DOHH2 (cell line): ENCODE measurements at regions not wholly inside any gene's neighbourhood (a gene's known extent, or its start where the extent isn't known, plus 50 kb on each side); places are given as distances from the start of the nearest gene placed in this dataset.

ENCODE experiments used
- H3F3A ChIP-seq: fragments of 200-600 bp; sonication (generic), shearing (Covaris generic); 2 replicates; pipeline ENCODE4 v1.6.0; 2016; ENCODE audit warnings: antibody characterized with exemption, mild to moderate bottlenecking; ENCODE audit not compliant: control insufficient read depth, insufficient read depth
- H3K27ac ChIP-seq: fragments of 200-600 bp; sonication (generic); 2 replicates; pipeline ENCODE4 v1.5.1; 2014; ENCODE audit warnings: low read depth, mild to moderate bottlenecking, low read length, moderate library complexity
- H3K27me3 ChIP-seq: fragments of 200-600 bp; sonication (generic); 2 replicates; pipeline ENCODE4 v1.6.1; 2014; ENCODE audit warnings: mild to moderate bottlenecking, low read length, mixed read lengths; ENCODE audit not compliant: control insufficient read depth
- H3K36me3 ChIP-seq: fragments of 200-600 bp; sonication (generic); 2 replicates; pipeline ENCODE4 v1.6.1; 2014; ENCODE audit warnings: mild to moderate bottlenecking, low read length, moderate library complexity, mixed read lengths; ENCODE audit not compliant: control insufficient read depth
- H3K4me1 ChIP-seq: fragments of 200-600 bp; sonication (generic); 2 replicates; pipeline ENCODE4 v1.6.1; 2014; ENCODE audit warnings: mild to moderate bottlenecking, low read length, mixed read lengths; ENCODE audit not compliant: control insufficient read depth
- H3K4me2 ChIP-seq: fragments of 200-600 bp; sonication (generic); 2 replicates; pipeline ENCODE4 v1.6.0; 2014; ENCODE audit warnings: mild to moderate bottlenecking, low read length, moderate library complexity
- H3K4me3 ChIP-seq: fragments of 200-600 bp; sonication (generic); 2 replicates; pipeline ENCODE4 v1.5.1; 2014; ENCODE audit warnings: mild to moderate bottlenecking, low read length, mixed read lengths
- H3K79me2 ChIP-seq: fragments of 200-600 bp; sonication (generic); 2 replicates; pipeline ENCODE4 v1.6.1; 2014; ENCODE audit warnings: mild to moderate bottlenecking, low read length, mixed read lengths; ENCODE audit not compliant: control insufficient read depth
- H3K9me2 ChIP-seq: fragments of 200-600 bp; sonication (generic); replicated peaks from 2 replicates; pipeline ENCODE4 v1.6.1; 2014; ENCODE audit warnings: mild to moderate bottlenecking, low read length, mixed read lengths; ENCODE audit not compliant: control insufficient read depth
- H3K9me3 ChIP-seq: fragments of 200-600 bp; sonication (generic); 2 replicates; pipeline ENCODE4 v1.6.1; 2014; ENCODE audit warnings: antibody characterized with exemption, low read length, mixed read lengths; ENCODE audit not compliant: control insufficient read depth, insufficient read depth
- H4K20me1 ChIP-seq: fragments of 200-600 bp; sonication (generic); 2 replicates; pipeline ENCODE4 v1.6.0; 2014; ENCODE audit warnings: low read depth, mild to moderate bottlenecking, antibody characterized with exemption, low read length, moderate library complexity; ENCODE audit not compliant: control insufficient read depth, insufficient read depth
- EZH2phosphoT487 ChIP-seq: fragments of 200-600 bp; sonication (generic); IDR thresholded peaks from 2 replicates; pipeline ENCODE4 v1.6.1; 2017; ENCODE audit warnings: borderline replicate concordance, mild to moderate bottlenecking, antibody characterized with exemption, low read length, moderate library complexity, mixed read lengths
- TF ChIP-seq, protein P1 (sequence below): fragments of 200-600 bp; sonication (generic); IDR thresholded peaks from one replicate; pipeline ENCODE4 v1.5.1; 2014; ENCODE audit warnings: antibody characterized with exemption, mild to moderate bottlenecking, low read depth, low read length; ENCODE audit not compliant: poor library complexity, severe bottlenecking

DNA sequence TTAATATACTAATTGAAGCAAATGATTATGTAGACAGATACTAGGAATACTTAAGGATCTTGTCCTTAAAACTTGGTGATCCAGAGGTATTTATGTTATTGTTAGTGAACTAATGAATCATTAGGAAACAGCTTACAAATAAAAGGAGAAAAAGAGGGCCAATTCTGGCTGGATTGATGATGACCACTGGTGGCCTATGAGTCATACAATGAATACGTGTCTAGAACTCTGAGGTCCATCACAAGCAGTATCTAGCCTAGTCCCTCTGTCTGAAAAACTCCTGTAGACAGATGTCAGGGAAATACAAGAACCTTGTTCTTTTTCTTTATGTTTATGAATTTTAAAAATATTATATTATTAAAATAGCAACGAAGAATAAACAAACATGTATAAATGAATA, 51.7 kb upstream of the RTL1 start:
- H3K9me2 ChIP-seq: no peaks in the 10 kb centered on the region
- H3F3A ChIP-seq: no peaks in the 10 kb centered on the region
- TF ChIP-seq, protein P1, sequence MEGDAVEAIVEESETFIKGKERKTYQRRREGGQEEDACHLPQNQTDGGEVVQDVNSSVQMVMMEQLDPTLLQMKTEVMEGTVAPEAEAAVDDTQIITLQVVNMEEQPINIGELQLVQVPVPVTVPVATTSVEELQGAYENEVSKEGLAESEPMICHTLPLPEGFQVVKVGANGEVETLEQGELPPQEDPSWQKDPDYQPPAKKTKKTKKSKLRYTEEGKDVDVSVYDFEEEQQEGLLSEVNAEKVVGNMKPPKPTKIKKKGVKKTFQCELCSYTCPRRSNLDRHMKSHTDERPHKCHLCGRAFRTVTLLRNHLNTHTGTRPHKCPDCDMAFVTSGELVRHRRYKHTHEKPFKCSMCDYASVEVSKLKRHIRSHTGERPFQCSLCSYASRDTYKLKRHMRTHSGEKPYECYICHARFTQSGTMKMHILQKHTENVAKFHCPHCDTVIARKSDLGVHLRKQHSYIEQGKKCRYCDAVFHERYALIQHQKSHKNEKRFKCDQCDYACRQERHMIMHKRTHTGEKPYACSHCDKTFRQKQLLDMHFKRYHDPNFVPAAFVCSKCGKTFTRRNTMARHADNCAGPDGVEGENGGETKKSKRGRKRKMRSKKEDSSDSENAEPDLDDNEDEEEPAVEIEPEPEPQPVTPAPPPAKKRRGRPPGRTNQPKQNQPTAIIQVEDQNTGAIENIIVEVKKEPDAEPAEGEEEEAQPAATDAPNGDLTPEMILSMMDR: no peak
- no peak for TF ChIP-seq EZH2phosphoT487
- H3K36me3 ChIP-seq: no peaks in the 10 kb centered on the region
- H3K4me1 ChIP-seq: no peaks in the 10 kb centered on the region
- no peak overlapping the region for H3K4me2 ChIP-seq
- no peaks in the 10 kb centered on the region for H3K9me3 ChIP-seq
- H4K20me1 ChIP-seq: no peaks in the 10 kb centered on the region
- H3K27ac ChIP-seq: no peak overlapping the region
- no peaks in the 10 kb centered on the region for H3K79me2 ChIP-seq
- H3K27me3 ChIP-seq: no peaks in the 10 kb centered on the region
- H3K4me3 ChIP-seq: no peak overlapping the region

DNA sequence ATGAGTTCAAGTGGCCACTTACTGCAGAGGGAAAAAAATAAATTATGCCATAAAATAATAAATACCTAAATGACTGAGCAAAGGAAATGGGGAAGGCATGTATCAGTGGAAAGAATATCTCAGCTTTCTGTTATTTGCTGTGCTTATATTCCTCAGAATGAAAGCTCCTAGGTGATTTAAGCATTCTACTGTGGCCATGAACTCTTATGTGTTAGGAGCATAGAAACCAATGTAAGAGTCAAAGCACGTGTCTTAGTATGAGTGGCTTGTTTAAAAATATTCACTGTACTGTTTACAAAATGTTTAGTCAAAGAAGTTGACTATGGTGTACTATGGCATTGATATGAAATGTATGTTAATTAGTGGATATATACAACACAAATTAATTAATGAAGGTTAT, 59.0 kb upstream of the RTL1 start:
- no peaks in the 10 kb centered on the region for H3K9me3 ChIP-seq
- no peak overlapping the region for H3K27ac ChIP-seq
- H3K79me2 ChIP-seq: no peaks in the 10 kb centered on the region
- no peaks in the 10 kb centered on the region for H3K36me3 ChIP-seq
- no peaks in the 10 kb centered on the region for H4K20me1 ChIP-seq
- no peaks in the 10 kb centered on the region for H3K4me1 ChIP-seq
- no peak for TF ChIP-seq EZH2phosphoT487
- TF ChIP-seq, protein P1: no peak
- no peak overlapping the region for H3K4me3 ChIP-seq
- H3K9me2 ChIP-seq: no peaks in the 10 kb centered on the region
- no peak overlapping the region for H3K4me2 ChIP-seq
- H3F3A ChIP-seq: no peaks in the 10 kb centered on the region
- no peaks in the 10 kb centered on the region for H3K27me3 ChIP-seq

DNA sequence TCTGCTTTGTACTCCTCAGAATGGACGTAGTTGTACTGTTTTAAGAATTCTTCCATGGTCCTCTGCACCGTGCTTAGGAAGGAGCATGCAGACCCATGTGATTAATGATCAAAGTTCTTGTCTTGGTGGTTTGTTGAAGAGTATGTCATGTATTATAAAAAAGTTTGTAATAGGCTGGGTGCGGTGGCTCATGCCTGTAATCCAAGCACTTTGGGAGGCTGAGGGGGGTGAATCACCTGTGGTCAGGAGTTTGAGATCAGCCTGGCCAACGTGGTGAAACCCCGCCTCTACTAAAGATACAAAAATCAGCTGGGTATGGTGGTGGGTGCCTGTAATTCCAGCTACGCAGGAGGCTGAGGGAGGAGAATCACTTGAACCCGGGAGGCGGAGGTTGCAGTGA, 61.8 kb upstream of the RTL1 start:
- H3K4me1 ChIP-seq: no peaks in the 10 kb centered on the region
- no peaks in the 10 kb centered on the region for H3F3A ChIP-seq
- H3K36me3 ChIP-seq: no peaks in the 10 kb centered on the region
- no peaks in the 10 kb centered on the region for H3K9me3 ChIP-seq
- no peaks in the 10 kb centered on the region for H4K20me1 ChIP-seq
- H3K4me3 ChIP-seq: no peak overlapping the region
- no peak for TF ChIP-seq EZH2phosphoT487
- TF ChIP-seq, protein P1: no peak
- H3K9me2 ChIP-seq: no peaks in the 10 kb centered on the region
- no peaks in the 10 kb centered on the region for H3K79me2 ChIP-seq
- H3K27ac ChIP-seq: no peak overlapping the region
- H3K4me2 ChIP-seq: no peak overlapping the region
- no peaks in the 10 kb centered on the region; the same call in 1 of the 2 replicates for H3K27me3 ChIP-seq

DNA sequence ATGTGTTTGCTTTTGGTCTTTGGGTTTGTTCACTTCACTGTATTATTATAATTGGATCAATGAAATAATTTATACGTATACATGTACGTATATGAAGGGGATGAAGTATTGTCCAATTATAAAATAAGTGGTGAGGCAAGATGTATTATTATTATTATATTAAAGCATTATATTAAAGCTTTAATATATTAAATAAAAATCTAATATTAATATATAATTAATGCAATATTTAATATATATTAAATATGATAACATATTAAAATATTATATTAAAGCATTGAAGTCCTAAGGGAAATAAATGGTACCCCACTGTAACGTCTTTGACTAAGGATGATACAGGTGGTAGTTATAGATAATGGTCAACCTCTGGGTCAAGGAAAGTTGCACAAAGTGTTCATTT, 63.7 kb upstream of the RTL1 start:
- no peak overlapping the region for H3K4me2 ChIP-seq
- H3K27me3 ChIP-seq: no peaks in the 10 kb centered on the region; the same call in 1 of the 2 replicates
- H3K27ac ChIP-seq: no peak overlapping the region
- TF ChIP-seq, protein P1: no peak
- TF ChIP-seq EZH2phosphoT487: no peak
- H3K4me1 ChIP-seq: no peaks in the 10 kb centered on the region
- H4K20me1 ChIP-seq: no peaks in the 10 kb centered on the region
- no peak overlapping the region for H3K4me3 ChIP-seq
- H3K36me3 ChIP-seq: no peaks in the 10 kb centered on the region
- H3K79me2 ChIP-seq: no peaks in the 10 kb centered on the region
- no peaks in the 10 kb centered on the region for H3K9me2 ChIP-seq
- no peaks in the 10 kb centered on the region for H3K9me3 ChIP-seq
- no peaks in the 10 kb centered on the region for H3F3A ChIP-seq
